HG03103 (cell line): ENCODE measurements at regions not wholly inside any gene's neighbourhood (a gene's known extent, or its start where the extent isn't known, plus 50 kb on each side); places are given as distances from the start of the nearest gene placed in this dataset.

Source experiments
- ATAC-seq: cut with Tn5 transposase; IDR thresholded peaks from one replicate; pipeline ENCODE4 v1.9.1; 2021; ENCODE audit warnings: low read depth; ENCODE audit not compliant: unreplicated experiment

- no peak for ATAC-seq
Measured at GRCh38 chr4:22336822-22337221, 179.0 kb downstream of the ADGRA3 start.

- no peak for ATAC-seq
Measured at GRCh38 chr4:22334155-22334554, 181.7 kb downstream of the ADGRA3 start.

GRCh38 chr4:22324422-22324821 is 191.4 kb downstream of the ADGRA3 start:
- no peak for ATAC-seq

GRCh38 chr4:22323691-22324090 is 192.2 kb downstream of the ADGRA3 start:
- no peak for ATAC-seq

GRCh38 chr4:22322996-22323395 is 192.9 kb downstream of the ADGRA3 start:
- ATAC-seq: no peak

GRCh38 chr4:22315628-22316027 is 200.2 kb downstream of the ADGRA3 start:
- no peak for ATAC-seq

- no peak for ATAC-seq
Measured at GRCh38 chr4:22313976-22314375, 201.9 kb downstream of the ADGRA3 start.

GRCh38 chr4:22312113-22312512 is 203.8 kb downstream of the ADGRA3 start:
- no peak for ATAC-seq

- no peak for ATAC-seq
Measured at GRCh38 chr4:22301253-22301652, 214.6 kb downstream of the ADGRA3 start.

- no peak for ATAC-seq
Measured at GRCh38 chr4:22299678-22300077, 216.2 kb downstream of the ADGRA3 start.

GRCh38 chr4:22287631-22288030 is 228.2 kb downstream of the ADGRA3 start:
- no peak for ATAC-seq

GRCh38 chr4:22268350-22269025 is 247.4 kb downstream of the ADGRA3 start:
- ATAC-seq: no peak

- ATAC-seq: no peak
Measured at GRCh38 chr4:22264261-22264660, 251.6 kb downstream of the ADGRA3 start.

GRCh38 chr4:22253431-22253830 is 262.4 kb downstream of the ADGRA3 start:
- ATAC-seq: no peak

GRCh38 chr4:22246847-22247246 is 269.0 kb downstream of the ADGRA3 start:
- no peak for ATAC-seq

- no peak for ATAC-seq
Measured at GRCh38 chr4:22245294-22245693, 270.6 kb downstream of the ADGRA3 start.

- no peak for ATAC-seq
Measured at GRCh38 chr4:22241415-22241814, 274.5 kb downstream of the ADGRA3 start.

GRCh38 chr4:22240814-22241213 is 275.1 kb downstream of the ADGRA3 start:
- no peak for ATAC-seq

GRCh38 chr4:22238742-22239141 is 277.1 kb downstream of the ADGRA3 start:
- ATAC-seq: no peak

- no peak for ATAC-seq
Measured at GRCh38 chr4:22237846-22238494, 277.9 kb downstream of the ADGRA3 start.

GRCh38 chr4:22237155-22237751 is 278.6 kb downstream of the ADGRA3 start:
- ATAC-seq: no peak

GRCh38 chr4:22235698-22236097 is 280.2 kb downstream of the ADGRA3 start:
- no peak for ATAC-seq
